ENCODE measurements at regions not wholly inside any gene's neighbourhood (a gene's known extent, or its start where the extent isn't known, plus 50 kb on each side); places are given as distances from the start of the nearest gene placed in this dataset.
"Not testable (repeated sequence)": the region's sequence is repeated elsewhere in the genome, so short reads cannot be mapped to it uniquely, and the experiment has no call there.

DNA sequence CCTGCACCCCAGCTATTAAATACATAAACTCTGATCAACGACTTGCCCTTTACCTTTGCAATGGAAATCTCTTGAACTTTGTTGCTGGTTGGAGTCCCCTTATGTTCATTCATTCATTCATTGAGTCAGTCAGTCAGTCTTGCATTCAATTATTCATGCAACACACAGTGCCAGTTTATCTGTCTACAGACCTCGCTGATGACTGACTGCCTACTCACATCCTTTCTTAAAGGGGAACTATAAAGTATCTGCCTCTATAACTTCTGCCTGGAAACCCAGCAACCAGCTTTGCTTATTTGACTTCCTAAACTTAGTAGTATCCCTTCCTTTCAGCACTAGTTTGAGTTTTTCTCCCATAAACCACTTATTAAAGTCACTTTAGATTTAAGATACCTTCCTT is 620.8 kb upstream of the ADGRL3 start:
- no peak for DNase-seq

DNA sequence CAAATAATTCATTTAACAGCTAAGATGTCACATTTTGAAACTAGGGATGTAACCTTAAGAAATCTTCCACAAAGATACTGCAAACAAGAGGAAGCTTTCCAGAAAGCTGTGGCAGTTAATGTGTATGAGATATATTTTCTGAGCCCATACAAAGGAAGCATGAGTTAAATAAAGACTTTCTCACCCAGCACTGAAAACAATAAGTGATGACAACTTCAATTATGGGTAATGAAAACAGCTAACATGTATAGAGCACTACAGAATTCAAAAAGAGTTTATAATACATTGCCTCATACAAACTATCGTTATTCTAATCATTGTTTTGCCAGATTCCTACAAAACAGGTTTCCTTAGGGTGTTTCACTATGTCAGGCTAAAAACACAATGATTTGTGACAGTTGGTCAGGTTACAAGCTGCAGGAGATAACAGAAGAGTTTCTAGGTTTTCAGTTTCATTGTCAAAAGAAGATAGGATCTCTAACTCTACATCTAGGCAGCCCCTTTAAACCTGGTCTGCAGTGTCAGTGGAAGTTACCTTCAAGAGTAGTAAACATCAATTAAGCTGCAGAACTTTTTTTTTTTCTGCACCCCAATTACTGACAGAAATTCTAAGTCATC is 618.1 kb upstream of the ADGRL3 start:
- no peak for DNase-seq

DNA sequence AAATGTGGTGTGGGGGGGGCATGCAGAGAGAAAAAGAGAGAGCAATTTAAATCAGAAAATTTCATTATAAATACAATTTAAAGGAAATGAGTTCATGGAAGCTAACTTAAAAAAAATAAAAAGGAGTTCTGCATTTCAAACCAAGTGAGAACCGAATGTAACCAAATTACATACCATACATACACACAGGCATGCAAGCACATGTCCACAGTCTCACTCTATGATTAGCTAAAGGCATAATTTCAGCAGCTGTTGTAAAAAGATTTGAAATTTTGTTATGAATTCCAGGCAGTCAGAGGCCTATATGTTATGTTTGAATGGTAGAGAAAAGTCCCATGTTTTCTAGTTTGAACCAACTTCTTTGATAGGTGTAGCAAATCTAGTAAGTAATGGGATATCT is 611.6 kb upstream of the ADGRL3 start:
- DNase-seq: no peak

DNA sequence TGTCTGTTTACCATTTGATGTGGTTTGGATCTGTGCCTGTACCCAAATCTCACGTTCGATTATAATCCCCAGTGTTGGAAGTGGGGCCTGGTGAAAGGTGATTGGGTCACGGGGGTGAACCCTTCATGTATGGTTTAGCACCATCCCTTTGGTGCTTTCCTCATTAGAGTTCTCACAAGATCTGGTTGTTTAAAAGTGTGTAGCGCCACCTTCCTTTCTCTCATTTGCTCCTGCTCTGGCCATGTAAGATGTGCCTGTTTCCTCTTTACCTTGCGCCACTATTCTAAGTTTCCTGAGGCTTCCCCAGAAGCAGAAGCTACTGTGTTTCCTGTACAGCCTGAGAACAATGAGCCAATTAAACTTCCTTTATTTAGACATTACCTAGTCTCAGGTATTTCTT is 610.7 kb upstream of the ADGRL3 start:
- DNase-seq: no peak

DNA sequence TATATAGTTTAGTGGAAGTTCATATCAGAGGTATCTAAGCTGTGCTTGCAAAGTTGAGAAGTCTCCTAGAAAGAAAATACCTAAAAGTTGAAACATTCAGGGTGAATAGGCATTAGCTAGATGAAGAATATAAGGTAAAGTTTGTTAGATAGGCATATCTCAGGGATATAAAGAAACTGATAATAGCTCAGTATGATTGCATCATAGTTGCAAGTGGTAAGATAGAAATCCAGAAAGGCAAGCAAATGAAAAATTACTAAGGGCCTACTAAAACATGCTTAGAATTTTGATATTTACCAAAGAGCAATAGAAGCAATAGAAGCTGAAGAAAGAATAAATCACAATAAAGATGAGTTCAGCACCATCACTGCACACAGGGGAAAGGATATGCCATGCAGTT is 610.0 kb upstream of the ADGRL3 start:
- no peak for DNase-seq

DNA sequence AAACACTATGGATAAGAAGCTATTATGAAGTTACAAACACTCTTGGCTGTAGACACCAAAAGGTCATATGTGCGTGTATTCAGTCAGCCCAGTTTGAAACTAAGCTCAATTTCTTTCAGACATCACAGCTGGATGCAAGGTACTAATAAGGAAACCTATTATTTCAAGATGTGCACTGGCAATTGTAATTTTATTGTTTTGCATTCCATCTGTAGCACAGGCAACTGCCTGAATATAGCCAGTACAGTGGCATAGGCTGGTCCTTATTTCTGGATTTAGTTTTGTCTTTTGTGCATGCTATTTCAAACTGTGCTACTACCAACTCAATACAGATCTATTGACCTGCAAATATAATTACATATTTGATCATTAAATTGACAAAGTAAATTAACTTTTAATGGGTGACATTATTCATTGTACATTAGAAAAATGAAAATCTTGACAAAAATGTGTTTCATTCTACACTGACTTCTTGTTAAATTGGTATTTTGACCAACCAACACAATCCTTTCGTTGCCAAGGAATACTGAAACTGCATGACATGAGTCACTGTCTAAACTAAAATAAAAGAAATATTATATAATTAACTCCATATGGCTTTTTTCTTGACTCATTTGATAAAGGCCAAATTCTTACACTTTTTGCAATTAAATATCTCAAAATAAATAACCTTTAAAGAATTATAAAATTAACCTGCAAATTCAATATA is 594.3 kb upstream of the ADGRL3 start:
- DNase-seq: no peak

DNA sequence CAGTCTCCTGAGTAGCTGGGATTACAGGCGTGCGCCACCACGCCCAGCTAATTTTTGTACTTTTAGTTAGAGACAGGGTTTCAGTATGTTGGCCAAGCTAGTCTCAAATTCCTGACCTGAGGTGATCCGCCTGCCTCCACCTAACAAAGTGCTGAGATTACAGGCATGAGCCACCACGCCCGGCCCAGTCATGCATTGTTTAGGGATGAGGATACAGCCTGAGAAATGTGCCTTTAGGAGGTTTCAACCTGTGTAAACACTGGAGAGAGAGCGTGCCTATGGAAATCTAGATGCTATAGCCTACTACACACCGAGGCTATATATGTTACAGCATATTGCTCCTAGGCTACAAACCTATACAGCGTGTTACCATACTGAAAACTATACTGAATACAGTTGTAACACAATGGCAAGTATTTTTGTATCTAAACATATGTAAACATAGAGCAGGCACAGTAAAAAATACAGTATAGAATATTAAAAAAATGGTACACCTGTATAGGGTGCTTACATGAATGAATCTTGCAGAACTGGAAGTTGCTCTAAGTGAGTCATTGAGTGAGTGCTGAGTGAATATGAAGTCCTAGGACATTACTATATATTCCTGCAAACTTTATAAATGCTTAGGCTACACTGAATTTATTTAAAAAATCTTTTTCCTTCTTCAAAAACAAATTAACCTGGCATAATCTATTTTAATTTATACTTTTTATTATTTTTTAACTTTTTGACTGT is 588.2 kb upstream of the ADGRL3 start:
- no peak for DNase-seq

DNA sequence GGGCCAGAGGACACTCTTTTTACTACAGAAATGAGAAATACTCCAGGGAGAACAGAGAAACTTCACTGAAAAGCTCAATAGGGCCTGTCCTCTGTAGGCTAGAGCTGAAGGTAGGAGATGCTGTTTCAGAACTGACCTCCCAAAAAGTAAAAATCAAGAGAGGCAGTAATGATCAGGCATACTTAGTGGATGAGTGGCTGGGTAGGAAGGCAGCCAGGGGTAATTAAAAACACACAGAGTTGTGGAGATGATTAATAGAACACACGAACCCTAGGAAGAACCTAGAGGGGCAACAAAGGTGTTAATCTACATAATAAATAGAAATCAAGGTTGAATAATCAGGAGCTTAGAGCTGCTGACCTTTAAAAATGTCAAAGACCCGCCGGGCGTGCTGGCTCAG is 582.4 kb upstream of the ADGRL3 start:
- DNase-seq: no peak

DNA sequence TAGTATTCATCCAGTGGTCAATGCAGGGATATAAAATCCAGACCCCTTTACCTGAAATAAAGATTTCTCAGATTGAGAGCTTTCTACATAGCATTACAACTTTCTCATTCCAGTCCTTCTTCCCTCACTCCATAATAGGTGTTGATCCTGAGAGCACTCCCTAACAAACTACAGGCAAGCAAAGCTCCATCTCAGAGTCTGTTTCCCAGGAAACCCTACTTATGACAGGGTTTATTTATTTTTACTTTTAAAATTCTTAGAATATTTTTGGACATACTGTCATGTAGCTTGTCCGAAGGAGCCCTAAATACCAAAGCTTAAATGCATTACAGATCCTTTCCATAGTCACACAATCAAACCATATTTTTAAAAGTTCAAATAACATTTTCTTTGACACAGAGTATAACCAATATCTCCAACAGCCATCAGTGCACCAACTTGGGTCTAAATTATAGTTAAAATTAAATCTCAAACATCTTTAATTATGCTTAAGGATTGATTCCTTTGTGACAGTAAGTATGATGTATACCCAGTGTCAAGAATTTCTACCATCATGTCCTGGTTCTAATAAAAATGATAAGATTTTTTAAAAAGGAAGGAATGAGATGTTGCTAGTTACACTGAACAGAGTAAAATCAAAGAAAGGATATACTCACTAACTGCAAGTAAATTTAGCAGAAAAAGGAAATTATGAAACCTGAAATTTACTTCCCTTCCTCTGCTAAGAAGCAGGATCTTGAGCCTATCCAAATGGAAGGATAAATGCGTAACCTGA is 580.4 kb upstream of the ADGRL3 start:
- no peak for DNase-seq

DNA sequence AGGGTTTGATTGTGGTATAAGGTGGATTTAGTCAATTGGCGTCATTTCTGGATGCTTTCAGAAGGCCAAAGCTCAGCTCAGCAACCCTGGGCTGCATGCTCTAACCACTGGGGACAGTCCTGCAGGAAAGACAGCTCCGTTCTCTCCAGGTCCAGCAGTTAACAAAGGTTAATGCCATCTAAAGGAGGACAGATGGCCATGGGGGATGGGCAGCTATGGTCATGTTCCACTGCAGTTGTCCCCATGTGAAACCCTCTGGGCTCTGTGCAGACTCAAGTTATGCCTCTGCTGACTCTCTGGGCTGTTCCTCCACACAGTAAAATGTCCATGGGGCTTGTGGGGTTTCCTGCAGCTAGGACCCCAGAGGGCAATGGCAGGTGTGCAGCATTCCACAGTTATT is 562.1 kb upstream of the ADGRL3 start:
- DNase-seq: no peak

DNA sequence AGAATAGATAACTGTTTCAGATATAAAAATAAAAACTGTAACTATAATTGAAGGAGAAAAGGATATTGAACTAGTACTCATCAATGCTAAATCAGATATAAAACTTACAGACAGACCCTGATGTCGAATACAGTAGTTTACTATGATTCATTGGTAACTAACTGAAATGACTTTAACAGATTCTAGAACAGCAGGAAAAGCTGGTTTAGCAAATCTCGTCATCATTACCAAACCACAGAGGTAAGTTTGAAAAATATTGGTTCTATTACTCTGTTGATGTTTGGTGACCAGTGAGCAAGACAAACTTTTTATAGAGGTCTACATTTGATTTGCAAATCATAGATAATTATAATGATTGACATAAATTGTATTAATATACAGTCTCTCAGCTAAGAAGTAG is 551.4 kb upstream of the ADGRL3 start:
- DNase-seq: no peak

DNA sequence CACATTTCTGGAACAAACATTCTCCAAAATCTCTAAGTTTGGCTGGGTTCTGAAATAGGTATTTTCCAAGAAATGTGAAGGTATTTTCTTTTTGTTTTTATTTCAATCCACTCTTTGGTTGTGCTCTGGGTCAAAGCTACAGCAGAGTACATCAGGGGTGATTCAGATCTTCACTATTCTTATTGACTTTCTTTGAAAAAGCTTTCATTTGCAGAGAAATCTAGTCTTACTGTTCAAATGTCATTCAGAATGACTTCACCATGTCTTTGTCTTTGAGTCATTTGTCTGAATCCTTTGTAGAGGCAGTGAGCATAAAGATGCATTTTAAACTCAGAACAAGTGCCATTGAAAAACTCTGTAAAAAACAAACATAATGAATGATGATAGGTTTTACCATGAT is 547.2 kb upstream of the ADGRL3 start:
- DNase-seq: no peak

DNA sequence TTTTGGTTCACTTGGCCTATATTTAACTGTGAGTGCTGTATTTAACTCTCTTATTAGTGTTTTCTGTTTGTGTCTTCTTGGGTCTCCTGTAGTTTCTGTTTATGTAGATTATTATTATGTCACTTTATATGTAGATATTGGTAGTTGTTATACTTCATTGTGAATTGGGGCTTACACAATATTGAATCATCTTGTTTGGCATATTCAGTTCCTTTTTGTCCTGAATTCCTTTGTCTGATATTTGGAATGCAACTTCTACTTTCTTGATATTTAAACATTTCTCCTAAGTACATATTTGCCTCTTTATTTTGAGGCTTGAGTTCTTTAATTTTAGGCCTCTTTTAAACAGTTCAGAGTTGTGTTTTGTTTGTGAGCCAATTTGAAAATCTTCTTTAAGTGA is 544.8 kb upstream of the ADGRL3 start:
- DNase-seq: no peak

DNA sequence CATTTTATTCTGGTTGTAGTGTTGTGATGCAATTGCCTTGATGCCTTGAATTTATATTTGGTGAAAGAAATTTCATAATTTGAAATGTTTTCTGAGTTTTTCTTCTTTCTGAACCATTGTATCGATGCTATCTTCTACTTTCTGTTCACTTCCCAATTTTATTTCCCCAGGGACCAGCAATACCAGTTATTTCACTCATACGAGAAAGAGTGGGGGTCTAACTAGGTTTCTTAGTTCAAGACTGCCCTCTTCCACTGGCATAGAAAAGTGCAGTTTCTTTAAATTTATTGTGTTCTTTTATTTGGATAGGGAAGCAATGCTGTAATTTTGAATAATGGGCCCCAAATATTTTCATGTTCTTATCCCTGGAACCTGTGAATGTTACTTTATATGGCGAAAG is 544.0 kb upstream of the ADGRL3 start:
- no peak for DNase-seq

DNA sequence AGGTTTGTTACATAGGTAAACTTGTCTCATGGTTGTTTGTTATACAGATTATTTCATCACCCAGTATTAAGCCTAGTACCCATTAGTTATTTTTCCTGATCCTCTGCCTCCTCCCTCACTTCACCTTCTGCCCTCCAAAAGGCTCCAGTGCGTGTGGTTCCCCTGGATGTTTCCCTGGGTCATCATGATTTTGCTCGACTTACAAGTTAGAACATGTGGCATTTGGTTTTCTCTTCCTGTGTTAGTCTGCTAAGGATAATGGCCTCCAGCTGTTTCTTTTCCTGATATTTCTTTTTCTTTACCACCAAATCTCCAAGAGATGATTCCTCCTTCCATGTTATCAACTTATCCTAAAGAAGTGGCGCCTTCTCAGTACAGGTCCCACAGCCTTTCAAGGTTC is 543.1 kb upstream of the ADGRL3 start:
- DNase-seq: no peak

DNA sequence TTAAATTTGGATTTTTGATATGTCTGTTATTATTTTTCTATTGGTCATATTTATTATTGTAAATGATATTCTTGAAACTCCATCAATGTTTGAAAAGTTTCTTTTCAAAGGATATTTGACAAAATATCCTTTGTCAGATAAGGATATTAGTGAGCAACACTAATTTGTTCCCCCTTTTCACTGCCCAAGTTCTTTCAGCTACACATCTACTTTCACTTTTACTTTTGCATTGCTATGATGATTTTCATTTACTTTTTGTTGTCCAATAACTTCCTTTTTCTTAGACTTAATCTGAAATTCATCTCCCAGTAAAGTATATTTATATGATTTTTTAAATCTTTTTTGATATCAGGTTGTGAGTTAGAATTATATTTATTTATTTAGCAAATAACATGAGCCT is 542.3 kb upstream of the ADGRL3 start:
- DNase-seq: no peak

DNA sequence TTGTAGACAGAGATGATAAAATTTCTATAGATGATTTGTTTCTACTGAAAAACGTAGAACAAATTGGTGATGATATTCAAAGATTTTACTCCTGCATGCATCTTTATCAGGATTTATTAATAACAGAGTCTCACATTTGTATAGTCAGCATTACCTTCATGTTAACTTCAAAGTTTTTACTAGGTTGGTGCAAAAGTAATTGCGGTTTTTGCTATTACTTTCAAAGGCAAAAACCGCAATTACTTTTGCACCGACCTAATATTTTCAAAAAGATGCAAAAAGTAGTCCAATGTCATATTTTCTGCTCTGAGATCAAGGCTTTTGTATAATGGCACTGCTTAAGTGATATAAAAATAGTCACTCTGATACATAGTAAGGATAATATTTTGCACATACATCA is 536.4 kb upstream of the ADGRL3 start:
- no peak for DNase-seq

DNA sequence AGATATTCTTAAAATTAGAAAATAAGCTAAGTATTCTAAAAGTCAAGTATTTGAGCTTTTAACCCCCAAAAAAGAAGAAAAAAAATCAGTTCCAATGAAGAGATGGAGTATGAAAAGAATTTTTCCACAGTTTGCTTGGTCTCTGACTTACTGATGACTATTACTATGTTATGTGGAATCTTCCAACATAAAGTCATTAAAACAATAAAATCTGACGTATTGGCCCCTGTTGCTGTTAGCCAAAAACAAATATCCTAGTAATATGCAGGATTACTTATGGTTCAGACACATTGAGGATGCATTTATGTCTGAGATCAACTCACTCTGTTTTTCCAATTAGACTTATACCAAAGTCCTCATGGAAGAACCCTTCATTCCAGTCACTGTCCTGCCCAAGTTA is 517.2 kb upstream of the ADGRL3 start:
- no peak for DNase-seq

DNA sequence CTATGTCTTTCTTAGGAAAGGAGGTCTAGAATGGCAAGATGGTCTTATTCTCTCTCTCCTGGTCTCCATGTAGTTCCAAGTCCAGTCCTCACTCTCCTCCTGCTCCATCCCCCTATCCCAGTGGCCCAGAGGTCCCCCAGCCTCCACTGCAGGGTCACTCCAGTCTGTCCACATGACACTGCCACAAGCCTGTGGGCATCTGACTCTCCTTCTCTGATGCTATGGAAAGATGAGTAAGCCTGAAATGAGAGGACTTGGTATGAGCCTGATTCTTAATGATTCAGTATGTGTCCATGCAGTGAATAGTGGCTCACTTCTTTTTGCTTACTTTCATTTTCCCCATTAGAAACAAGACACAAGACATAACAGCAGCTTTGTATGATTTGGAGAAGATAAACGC is 516.8 kb upstream of the ADGRL3 start:
- no peak for DNase-seq

DNA sequence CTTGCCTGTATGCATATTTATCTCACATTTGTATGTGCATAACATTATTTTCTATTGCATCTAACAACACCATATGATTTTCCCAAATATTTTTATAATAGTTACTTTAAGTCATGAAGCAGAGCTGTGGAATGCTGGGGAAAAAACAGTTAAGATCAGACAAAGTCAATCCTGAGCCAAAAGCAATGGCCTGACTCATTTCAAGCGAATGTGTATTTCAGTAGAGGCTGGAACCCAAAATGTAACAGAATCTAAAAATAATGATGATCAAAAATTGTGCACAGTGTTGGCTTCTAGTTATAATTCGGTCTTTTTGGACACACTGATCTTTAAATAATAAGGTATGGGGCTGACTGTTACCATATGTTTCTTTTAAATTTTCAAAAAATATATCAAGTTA is 516.2 kb upstream of the ADGRL3 start:
- DNase-seq: no peak

DNA sequence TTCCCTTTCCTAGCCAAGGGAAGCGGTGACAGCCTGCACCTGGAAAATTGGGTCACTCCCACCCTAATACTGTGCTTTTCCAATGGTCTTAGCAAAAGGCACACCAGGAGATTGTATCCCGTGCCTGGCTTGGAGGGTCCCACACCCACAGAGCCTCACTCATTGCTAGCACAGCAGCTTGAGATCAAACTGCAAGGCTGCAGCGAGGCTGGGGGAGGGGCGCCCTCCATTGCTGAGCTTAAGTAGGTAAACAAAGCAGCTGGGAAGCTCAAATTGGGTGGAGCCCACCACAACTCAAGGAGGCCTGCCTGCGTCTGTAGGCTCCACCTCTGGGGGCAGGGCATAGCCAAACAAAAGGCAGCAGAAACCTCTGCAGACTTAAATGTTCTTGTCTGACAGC is 504.1 kb upstream of the ADGRL3 start:
- DNase-seq: not testable (repeated sequence)

DNA sequence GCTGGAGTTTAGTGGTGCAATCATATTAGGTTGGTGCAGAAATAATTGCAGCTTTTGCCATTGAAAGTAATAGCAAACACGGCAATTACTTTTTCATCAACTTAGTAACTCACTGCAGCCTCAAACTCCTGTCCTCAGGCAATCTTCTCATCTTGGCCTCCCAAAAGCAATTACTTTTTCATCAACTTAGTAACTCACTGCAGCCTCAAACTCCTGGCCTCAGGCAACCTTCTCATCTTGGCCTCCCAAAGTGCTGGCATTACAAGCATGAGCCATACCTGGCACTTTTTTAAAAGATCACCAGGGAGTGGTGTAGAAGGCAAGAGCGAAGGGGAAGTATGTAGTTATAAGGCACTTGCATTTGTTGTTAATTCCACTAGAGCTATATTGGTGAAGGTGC is 491.1 kb upstream of the ADGRL3 start:
- DNase-seq: no peak

DNA sequence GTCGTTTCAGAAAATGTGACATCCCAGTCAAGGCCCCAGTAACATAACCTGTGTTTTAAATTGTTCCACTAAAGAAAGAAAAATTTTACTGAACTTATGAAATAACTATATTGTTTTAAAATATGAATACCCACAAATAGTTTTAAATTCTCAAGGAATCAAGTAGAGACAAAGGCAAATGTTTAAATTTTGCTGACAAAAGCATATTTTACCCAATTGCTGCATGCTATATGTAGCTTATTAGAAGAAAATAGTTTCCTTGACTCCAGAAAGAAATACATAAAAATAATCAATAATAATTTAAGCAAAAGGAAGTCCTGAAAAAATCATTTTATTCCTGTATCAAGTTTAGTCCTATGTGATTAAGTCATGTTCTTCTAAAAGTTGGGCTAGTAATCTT is 481.3 kb upstream of the ADGRL3 start:
- no peak for DNase-seq

DNA sequence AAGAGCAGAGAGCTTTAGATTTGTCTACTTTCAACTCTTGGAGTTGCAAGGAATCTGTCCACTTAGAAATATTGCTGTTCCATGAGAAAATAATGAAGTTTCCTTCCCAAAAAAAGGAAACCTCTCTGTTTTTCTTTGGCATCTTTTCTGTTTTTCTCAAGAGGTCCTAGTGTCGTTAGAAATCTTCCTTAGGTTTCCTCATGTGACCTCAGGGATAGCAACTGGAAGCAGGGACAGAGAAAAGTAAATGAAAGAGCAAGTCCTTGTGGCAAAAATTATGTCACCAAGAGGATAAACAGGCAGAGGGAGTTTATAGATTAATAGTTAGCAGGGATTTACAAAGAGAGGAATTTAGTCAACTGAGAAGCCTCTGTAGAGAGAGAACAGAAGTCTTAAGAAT is 478.4 kb upstream of the ADGRL3 start:
- DNase-seq: no peak

Data from stimulated activated CD4-positive, alpha-beta T cell treated with anti-CD3 and anti-CD28 coated beads, Interleukin-2, amount 100 ng/mL, for 24 hours (primary cell).